Stomach (tissue), 4 donors: ENCODE measurements at regions not wholly inside any gene's neighbourhood (a gene's known extent, or its start where the extent isn't known, plus 50 kb on each side); places are given as distances from the start of the nearest gene placed in this dataset.

Experiments used
- POLR2A ChIP-seq, 4 donors: fragments of 450-650 bp; IDR thresholded peaks; one replicate each; pipeline ENCODE4 v1.6.1; 2016; ENCODE audit warnings: antibody characterized with exemption in 4 of 4, control low read depth in 2 of 4, mild to moderate bottlenecking in 1 of 4, moderate library complexity in 1 of 4
- POLR2AphosphoS5 ChIP-seq, 3 donors: sonication (generic); formaldehyde crosslinking; IDR thresholded peaks; one replicate each; pipeline ENCODE4 v1.6.1; 2016; ENCODE audit warnings: antibody characterized with exemption in 3 of 3
- TF ChIP-seq, protein P1 (sequence below), 7 experiments: fragments of 450-650 bp in 4 of 7; fragments of 200-600 bp in 3 of 7; sonication (generic) in 3 of 7; IDR thresholded peaks; one replicate each; pipeline ENCODE4 v1.5.1; 2016 to 2019; ENCODE audit warnings: antibody characterized with exemption in 7 of 7, control low read depth in 2 of 7, mild to moderate bottlenecking in 1 of 7

DNA sequence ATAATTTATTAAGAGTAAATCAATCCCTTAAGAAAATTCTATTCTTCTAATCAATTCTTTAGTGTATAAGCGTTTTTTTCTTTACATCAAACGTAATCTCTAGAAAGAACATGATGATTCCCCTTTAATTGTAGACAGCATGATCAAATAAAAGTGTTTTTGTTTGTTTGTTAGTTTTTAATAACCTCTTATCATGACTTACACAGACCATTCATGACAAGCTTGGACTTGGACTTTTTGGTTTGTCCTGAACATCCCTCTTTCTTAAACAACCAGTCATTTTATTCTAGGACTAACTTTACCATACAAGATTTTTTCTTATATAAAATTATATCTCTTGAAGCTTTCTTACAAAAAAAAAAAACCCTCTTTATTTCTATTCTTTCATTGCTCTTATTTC, 344.6 kb upstream of the SPOCK3 start:
- TF ChIP-seq, protein P1, sequence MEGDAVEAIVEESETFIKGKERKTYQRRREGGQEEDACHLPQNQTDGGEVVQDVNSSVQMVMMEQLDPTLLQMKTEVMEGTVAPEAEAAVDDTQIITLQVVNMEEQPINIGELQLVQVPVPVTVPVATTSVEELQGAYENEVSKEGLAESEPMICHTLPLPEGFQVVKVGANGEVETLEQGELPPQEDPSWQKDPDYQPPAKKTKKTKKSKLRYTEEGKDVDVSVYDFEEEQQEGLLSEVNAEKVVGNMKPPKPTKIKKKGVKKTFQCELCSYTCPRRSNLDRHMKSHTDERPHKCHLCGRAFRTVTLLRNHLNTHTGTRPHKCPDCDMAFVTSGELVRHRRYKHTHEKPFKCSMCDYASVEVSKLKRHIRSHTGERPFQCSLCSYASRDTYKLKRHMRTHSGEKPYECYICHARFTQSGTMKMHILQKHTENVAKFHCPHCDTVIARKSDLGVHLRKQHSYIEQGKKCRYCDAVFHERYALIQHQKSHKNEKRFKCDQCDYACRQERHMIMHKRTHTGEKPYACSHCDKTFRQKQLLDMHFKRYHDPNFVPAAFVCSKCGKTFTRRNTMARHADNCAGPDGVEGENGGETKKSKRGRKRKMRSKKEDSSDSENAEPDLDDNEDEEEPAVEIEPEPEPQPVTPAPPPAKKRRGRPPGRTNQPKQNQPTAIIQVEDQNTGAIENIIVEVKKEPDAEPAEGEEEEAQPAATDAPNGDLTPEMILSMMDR (IDR thresholded peaks at IDR 0.05), result no peak
- TF ChIP-seq POLR2A (IDR thresholded peaks at IDR 0.05), result no peak
- no peak for TF ChIP-seq POLR2AphosphoS5 (IDR thresholded peaks at IDR 0.05)
